Testis (tissue), 2 donors: ENCODE measurements at regions not wholly inside any gene's neighbourhood (a gene's known extent, or its start where the extent isn't known, plus 50 kb on each side); places are given as distances from the start of the nearest gene placed in this dataset.

Experiments used
- CTCF ChIP-seq, 3 experiments: fragments of 450-650 bp in 2 of 3; fragments of 200-600 bp in 1 of 3; sonication (generic) in 1 of 3; IDR thresholded peaks; one replicate each; pipeline ENCODE4 v1.5.1; 2016 to 2019; ENCODE audit warnings: antibody characterized with exemption in 3 of 3, mild to moderate bottlenecking in 2 of 3, moderate library complexity in 1 of 3
- POLR2A ChIP-seq: fragments of 450-650 bp; IDR thresholded peaks from one replicate; pipeline ENCODE4 v1.6.1; 2017; ENCODE audit warnings: antibody characterized with exemption, mild to moderate bottlenecking, moderate library complexity

GRCh38 chrX:155778844-155779553, 102.1 kb upstream of the VAMP7 start:
- TF ChIP-seq CTCF (IDR thresholded peaks at IDR 0.05) (no peak), POLR2A (no peak)
